Activated CD4-positive, alpha-beta T cell treated with anti-CD3 and anti-CD28 coated beads for 36 hours (primary cell): ENCODE measurements at regions not wholly inside any gene's neighbourhood (a gene's known extent, or its start where the extent isn't known, plus 50 kb on each side); places are given as distances from the start of the nearest gene placed in this dataset.
"Not testable (repeated sequence)": the region's sequence is repeated elsewhere in the genome, so short reads cannot be mapped to it uniquely, and the experiment has no call there.

Experiments
- ATAC-seq: fragments of 200-7000 bp; cut with Tn5 transposase; one replicate; pipeline ENCODE4 v1.10.0; 2021; ENCODE audit warnings: mild to moderate bottlenecking, moderate library complexity
- CTCF ChIA-PET: fragments of 350-600 bp; sonication (Branson Sonifier 250); formaldehyde crosslinking; loops from one replicate; lab custom pipeline; 2021; ENCODE audit warnings: antibody characterized with exemption; lab: Charles Lee
- POLR2A ChIA-PET: fragments of 350-600 bp; sonication (Branson Sonifier 250); formaldehyde crosslinking; loops from one replicate; lab custom pipeline; 2021; ENCODE audit warnings: antibody characterized with exemption, inconsistent platforms; lab: Charles Lee
- DNase-seq: peaks from one replicate; pipeline ENCODE4 v3.0.0-alpha.2; 2020
- H3K27ac Mint-ChIP-seq: one replicate; pipeline ENCODE4 v1.8.0; 2021; ENCODE audit warnings: mixed read lengths
- H3K27me3 Mint-ChIP-seq: one replicate; pipeline ENCODE4 v1.8.0; 2021; ENCODE audit warnings: mixed read lengths
- H3K36me3 Mint-ChIP-seq: one replicate; pipeline ENCODE4 v1.8.0; 2021; ENCODE audit warnings: low read depth, mixed read lengths
- H3K4me1 Mint-ChIP-seq: one replicate; pipeline ENCODE4 v1.8.0; 2021; ENCODE audit warnings: mixed read lengths
- H3K4me3 Mint-ChIP-seq: one replicate; pipeline ENCODE4 v1.8.0; 2021; ENCODE audit warnings: mild to moderate bottlenecking, moderate library complexity, mixed read lengths
- H3K9me3 Mint-ChIP-seq: one replicate; pipeline ENCODE4 v1.8.0; 2021; ENCODE audit warnings: low read depth, mixed read lengths
- intact Hi-C, 2 experiments: fragments of 100-400 bp; cut with DNase I in 1 of 2; cut with micrococcal nuclease in 1 of 2; formaldehyde crosslinking; loops; one replicate each; pipeline versions ENCODE4 v1.14.2 to v1.15.1; 2022 to 2024; cut with DNase I, micrococcal nuclease

DNA sequence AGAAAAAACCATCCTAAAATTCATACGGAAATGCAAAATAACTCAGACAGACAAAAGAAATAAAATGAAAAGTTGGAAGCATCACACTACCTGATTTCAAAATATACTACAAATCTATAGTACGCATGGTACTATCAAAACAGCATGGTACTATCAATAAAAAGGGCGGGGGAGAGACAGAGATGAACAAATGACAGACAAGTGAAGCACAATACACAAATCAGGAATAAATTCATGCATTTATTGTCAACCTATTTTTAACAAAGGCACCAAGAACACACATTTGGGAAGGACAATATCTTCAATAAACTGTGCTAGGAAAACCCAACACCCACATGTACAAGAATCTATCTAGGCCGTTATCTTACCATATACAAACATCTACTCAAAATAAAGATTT, 207.4 kb upstream of the WSB1 start:
- no peak for DNase-seq
- Mint-ChIP-seq H3K27ac (no peak overlapping the region), H3K4me3 (no peak overlapping the region), H3K27me3 (no peaks in the 10 kb centered on the region), H3K9me3 (peaks cover 4% of the 10 kb centered on the region), H3K36me3 (no peaks in the 10 kb centered on the region), H3K4me1 (no peaks in the 10 kb centered on the region)
- intact Hi-C loops: no loop called here
- POLR2A ChIA-PET: no interaction called here
- no peak for ATAC-seq
- CTCF ChIA-PET: interaction anchor here (0.6 kb wide), 1 partner anchor 68 kb away, joined by 3 read pairs; no protein-coding TSS in a partner anchor

DNA sequence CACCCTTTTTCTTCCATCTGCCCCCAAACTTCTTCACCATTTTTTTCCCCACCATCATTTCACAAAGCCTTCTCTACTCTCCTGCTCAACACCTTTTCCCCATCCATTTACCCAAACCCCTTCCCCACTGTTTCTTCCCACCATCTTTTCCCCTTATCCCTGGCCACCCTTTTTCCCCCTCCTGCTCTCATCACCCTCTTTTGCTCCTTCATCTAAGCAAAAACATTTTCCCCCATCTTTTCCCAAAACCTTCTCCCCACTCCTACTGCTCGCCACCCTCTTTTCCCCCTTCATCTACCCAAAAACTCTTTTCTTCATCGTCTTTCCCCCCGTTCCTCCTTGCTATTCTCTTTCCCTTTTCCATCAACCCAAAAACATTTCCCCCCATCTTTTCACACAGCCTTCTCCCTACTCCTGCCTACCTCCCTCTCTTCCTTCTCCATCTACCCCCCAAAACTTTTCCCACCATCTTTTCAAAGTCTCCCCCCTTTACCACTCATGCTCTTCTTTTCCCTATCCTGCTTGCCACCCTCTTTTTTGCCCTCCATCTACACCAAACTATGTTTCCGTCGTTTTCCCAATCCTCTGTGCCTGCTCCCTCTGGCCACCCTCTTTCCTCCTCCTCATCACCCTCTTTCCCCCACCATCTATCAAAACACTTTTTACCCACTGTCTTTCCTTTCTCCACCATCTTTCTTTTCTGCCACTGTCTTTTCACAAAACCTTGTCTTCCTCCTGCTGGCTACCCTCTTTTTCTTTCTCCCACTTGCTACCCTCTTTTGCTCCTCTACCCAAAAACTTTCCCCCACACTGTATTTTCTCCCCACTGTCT, 205.8 kb upstream of the WSB1 start:
- Mint-ChIP-seq H3K27ac (no peak overlapping the region), H3K9me3 (peaks cover 4% of the 10 kb centered on the region)
- ATAC-seq: no peak

DNA sequence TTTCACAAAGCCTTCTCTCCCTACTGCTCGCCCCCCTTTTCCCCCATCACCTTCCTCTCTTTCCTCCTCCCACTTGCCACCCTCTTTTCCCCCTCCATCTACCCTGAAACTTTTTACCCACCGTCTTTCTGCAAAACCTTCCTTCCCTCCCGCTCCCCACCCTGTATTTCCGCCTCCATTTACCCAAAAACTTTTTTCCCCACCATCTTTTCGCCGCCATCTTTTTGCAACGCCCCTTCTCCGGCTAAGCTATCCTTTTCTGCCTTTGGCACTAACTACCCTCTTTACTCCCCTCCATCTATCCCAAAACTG, 205.2 kb upstream of the WSB1 start:
- CTCF ChIA-PET: interaction anchor here (0.6 kb wide), 1 partner anchor 244 kb away, joined by 3 read pairs; no protein-coding TSS in a partner anchor
- no peak overlapping the region for H3K4me3 Mint-ChIP-seq
- peaks cover 4% of the 10 kb centered on the region for H3K9me3 Mint-ChIP-seq
- no peaks in the 10 kb centered on the region for H3K4me1 Mint-ChIP-seq
- intact Hi-C loops: no loop called here
- H3K27ac Mint-ChIP-seq: no peak overlapping the region
- H3K27me3 Mint-ChIP-seq: no peaks in the 10 kb centered on the region
- ATAC-seq (no peak), DNase-seq (no peak)
- no peaks in the 10 kb centered on the region for H3K36me3 Mint-ChIP-seq
- POLR2A ChIA-PET: no interaction called here

More for the DNA sequence above, 205.8 kb upstream of the WSB1 start:
- Mint-ChIP-seq H3K36me3 (no peaks in the 10 kb centered on the region), H3K27me3 (no peaks in the 10 kb centered on the region), H3K4me1 (no peaks in the 10 kb centered on the region), H3K4me3 (no peak overlapping the region)
- POLR2A ChIA-PET: no interaction called here
- intact Hi-C loops: no loop called here
- no peak for DNase-seq
- CTCF ChIA-PET: no interaction called here

DNA sequence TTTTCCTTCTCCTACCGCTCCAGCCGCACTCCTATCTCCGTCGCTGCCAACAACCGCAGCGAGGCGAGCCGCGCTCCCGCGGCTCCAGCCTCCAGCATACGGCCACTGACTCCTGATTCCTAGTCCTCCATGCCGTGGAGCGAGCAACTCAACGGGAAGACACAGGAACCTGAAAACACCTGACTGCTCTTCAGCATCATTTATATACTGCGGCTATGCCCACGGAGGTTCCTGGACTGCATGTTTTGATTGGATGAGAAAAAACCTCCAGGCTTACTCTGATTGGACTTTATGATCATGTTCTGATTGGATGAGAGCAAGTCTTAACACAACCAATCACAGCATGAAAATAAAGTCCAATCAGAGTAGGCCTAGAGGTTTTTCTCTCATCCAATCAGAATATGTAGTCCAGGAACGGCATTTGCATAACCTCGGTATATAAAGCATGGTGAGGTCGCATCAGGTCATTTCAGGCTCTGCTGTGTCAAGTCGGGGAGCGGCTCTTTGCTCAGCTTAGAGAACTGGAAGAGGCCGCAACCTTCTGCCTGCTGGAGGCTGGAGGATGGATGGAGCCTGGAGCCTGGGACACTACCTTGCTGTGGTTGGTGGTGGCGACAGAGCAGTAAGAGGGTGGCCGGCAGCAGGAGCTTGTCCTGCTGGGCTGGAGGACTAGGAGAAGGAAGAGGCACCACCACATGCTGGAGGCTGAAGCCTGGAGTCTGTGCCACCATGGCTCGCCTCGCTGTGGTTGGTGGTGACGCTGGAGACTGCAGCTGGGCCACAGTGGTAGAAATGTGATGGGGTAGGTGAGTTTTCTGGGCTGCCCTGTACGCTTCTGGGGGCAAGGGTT, 204.6 kb upstream of the WSB1 start:
- H3K9me3 Mint-ChIP-seq, H3K27me3 Mint-ChIP-seq, H3K27ac Mint-ChIP-seq, intact Hi-C loops, H3K4me3 Mint-ChIP-seq, POLR2A ChIA-PET, DNase-seq, ATAC-seq, H3K36me3 Mint-ChIP-seq, H3K4me1 Mint-ChIP-seq: not testable (repeated sequence)
- CTCF ChIA-PET: interaction anchor here (0.6 kb wide), 1 partner anchor 244 kb away, joined by 3 read pairs; no protein-coding TSS in a partner anchor

- Mint-ChIP-seq H3K27me3 (no peaks in the 10 kb centered on the region), H3K9me3 (peaks cover 4% of the 10 kb centered on the region), H3K36me3 (no peaks in the 10 kb centered on the region), H3K27ac (no peak overlapping the region), H3K4me3 (no peak overlapping the region), H3K4me1 (no peaks in the 10 kb centered on the region)
- DNase-seq: no peak
- intact Hi-C loops: no loop called here
- ChIA-PET CTCF (no interaction called here), POLR2A (no interaction called here)
- ATAC-seq: no peak
Observed at GRCh38 chr17:27089929-27090247, 204.0 kb upstream of the WSB1 start.

GRCh38 chr17:27090450-27091042, 203.4 kb upstream of the WSB1 start:
- H3K36me3 Mint-ChIP-seq, POLR2A ChIA-PET, H3K4me1 Mint-ChIP-seq, H3K9me3 Mint-ChIP-seq, H3K27me3 Mint-ChIP-seq, CTCF ChIA-PET, intact Hi-C loops, H3K27ac Mint-ChIP-seq, H3K4me3 Mint-ChIP-seq, ATAC-seq, DNase-seq: not testable (repeated sequence)

DNA sequence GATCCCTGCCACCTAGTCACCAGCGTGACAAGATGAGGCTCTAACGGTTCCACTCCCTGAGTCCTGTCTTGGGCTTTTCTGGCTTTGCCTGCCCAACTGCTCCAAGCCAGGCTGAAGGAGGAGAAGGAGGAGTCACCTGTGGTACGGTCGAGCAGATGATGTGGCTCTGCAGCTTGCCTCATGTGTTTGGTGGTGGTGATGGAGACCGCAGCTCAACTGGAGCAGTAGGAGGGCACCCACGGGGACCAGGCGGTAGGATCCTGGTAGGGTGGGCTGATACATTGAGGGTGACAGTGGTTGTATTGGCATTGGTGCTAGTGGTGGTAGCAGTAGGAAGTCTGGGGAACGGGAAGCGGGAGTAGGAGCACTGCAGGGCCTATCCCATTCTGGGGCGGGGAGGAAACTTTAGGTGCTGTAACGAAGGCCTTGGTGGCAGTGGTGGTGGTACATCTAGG, 202.8 kb upstream of the WSB1 start:
- H3K36me3 Mint-ChIP-seq: no peaks in the 10 kb centered on the region
- peaks cover 4% of the 10 kb centered on the region for H3K9me3 Mint-ChIP-seq
- DNase-seq (no peak), ATAC-seq (no peak)
- no peaks in the 10 kb centered on the region for H3K27me3 Mint-ChIP-seq
- intact Hi-C loops: no loop called here
- H3K4me1 Mint-ChIP-seq: no peaks in the 10 kb centered on the region
- H3K4me3 Mint-ChIP-seq: no peak overlapping the region
- ChIA-PET POLR2A (no interaction called here), CTCF (no interaction called here)
- H3K27ac Mint-ChIP-seq: no peak overlapping the region

DNA sequence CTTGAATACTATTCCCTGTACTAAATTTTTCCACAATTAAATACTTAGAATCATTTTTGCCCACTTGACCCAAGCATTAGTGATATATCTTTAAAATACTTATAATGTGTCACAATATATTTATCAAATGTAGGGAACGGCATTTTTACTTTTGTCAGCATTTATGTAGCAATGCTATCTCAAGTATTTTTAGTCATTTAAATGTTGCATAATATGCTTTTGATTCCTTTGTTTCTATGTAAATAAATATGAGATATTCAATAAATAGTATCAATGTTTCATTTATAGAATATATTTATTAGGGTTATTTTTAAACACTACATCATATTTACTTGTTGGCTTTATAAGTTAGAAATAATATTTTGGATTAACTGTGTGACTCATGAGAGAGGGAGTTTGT, 199.7 kb upstream of the WSB1 start:
- ATAC-seq, H3K27me3 Mint-ChIP-seq, H3K4me1 Mint-ChIP-seq, H3K9me3 Mint-ChIP-seq, H3K36me3 Mint-ChIP-seq, POLR2A ChIA-PET, intact Hi-C loops, H3K4me3 Mint-ChIP-seq, DNase-seq, H3K27ac Mint-ChIP-seq, CTCF ChIA-PET: not testable (repeated sequence)

- H3K9me3 Mint-ChIP-seq, intact Hi-C loops, ATAC-seq, H3K27me3 Mint-ChIP-seq, H3K36me3 Mint-ChIP-seq, H3K27ac Mint-ChIP-seq, POLR2A ChIA-PET, DNase-seq, H3K4me3 Mint-ChIP-seq, CTCF ChIA-PET, H3K4me1 Mint-ChIP-seq: not testable (repeated sequence)
Observed at GRCh38 chr17:27095821-27096220, 198.1 kb upstream of the WSB1 start.

DNA sequence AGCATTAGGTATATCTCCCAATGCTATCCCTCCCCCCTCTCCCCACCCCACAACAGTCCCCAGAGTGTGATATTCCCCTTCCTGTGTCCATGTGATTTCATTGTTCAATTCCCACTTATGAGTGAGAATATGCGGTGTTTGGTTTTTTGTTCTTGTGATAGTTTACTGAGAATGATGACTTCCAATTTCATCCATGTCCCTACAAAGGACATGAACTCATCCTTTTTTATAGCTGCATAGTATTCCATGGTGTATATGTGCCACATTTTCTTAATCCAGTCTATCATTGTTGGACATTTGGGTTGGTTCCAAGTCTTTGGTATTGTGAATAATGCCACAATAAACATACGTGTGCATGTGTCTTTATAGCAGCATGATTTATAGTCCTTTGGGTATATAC, 194.6 kb upstream of the WSB1 start:
- POLR2A ChIA-PET, H3K4me3 Mint-ChIP-seq, H3K27ac Mint-ChIP-seq, intact Hi-C loops, H3K4me1 Mint-ChIP-seq, CTCF ChIA-PET, ATAC-seq, H3K27me3 Mint-ChIP-seq, H3K36me3 Mint-ChIP-seq, H3K9me3 Mint-ChIP-seq, DNase-seq: not testable (repeated sequence)

GRCh38 chr17:27104605-27105221, 189.2 kb upstream of the WSB1 start:
- H3K27ac Mint-ChIP-seq, CTCF ChIA-PET, ATAC-seq, H3K36me3 Mint-ChIP-seq, H3K4me1 Mint-ChIP-seq, H3K27me3 Mint-ChIP-seq, H3K4me3 Mint-ChIP-seq, H3K9me3 Mint-ChIP-seq, DNase-seq, POLR2A ChIA-PET: not testable (repeated sequence)
- intact Hi-C loops: loop anchor here in 1 of 2 experiments (10.0 kb wide), 1 partner anchor 60 kb away; no protein-coding TSS in a partner anchor
